GM23248 (cell line): ENCODE measurements at regions not wholly inside any gene's neighbourhood (a gene's known extent, or its start where the extent isn't known, plus 50 kb on each side); places are given as distances from the start of the nearest gene placed in this dataset.

ENCODE experiments used
- EZH2 ChIP-seq: fragments of 200-600 bp; sonication (generic); IDR thresholded peaks from 2 replicates; pipeline ENCODE4 v1.6.1; 2018; ENCODE audit warnings: antibody characterized with exemption, mild to moderate bottlenecking; ENCODE audit not compliant: insufficient read depth, poor library complexity, severe bottlenecking
- EZH2phosphoT487 ChIP-seq: fragments of 200-600 bp; sonication (generic); IDR thresholded peaks from 2 replicates; pipeline ENCODE4 v1.6.1; 2018; ENCODE audit warnings: antibody characterized with exemption, moderate library complexity, mild to moderate bottlenecking, low read depth; ENCODE audit not compliant: insufficient read depth

DNA sequence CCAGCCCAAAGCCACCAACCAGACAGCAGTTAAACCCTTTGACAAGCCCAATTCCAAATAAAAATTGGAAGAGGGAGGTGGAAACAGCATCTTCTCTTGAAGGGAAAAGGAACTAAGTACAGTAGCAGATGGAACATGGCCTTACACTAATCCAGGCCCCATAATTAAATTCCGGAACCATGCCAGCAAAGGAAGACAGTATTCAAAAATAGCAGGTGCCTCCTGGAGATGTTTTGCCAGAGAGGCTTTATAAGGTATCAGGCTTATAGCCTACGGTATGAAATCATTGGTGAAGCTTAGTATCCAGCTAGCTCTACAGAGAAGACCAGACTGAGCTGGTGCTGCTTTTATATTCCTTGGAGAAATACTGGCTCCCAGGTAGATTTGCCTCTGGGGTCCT is 344.1 kb upstream of the API5 start:
- TF ChIP-seq EZH2 (no peak), EZH2phosphoT487 (no peak)
